HCT116 (cell line): ENCODE measurements at regions not wholly inside any gene's neighbourhood (a gene's known extent, or its start where the extent isn't known, plus 50 kb on each side); places are given as distances from the start of the nearest gene placed in this dataset.

Source experiments
- ATAC-seq: fragments of 200-7000 bp; cut with Tn5 transposase; 2 replicates; pipeline ENCODE4 v1.9.1; 2020; ENCODE audit warnings: mild to moderate bottlenecking, moderate library complexity
- BruUV-seq: library from RNA; stranded (reverse); fragments of 400-500 nt; replicated peaks from 2 replicates; lab custom pipeline; 2021; lab: Mats Ljungman, UMichigan
- CTCF ChIA-PET: fragments of 300-600 bp; sonication (Branson Sonifier 250); formaldehyde crosslinking; loops from one replicate; lab custom pipeline; 2021; ENCODE audit warnings: antibody characterized with exemption; lab: Charles Lee
- POLR2A ChIA-PET: fragments of 300-600, 350-600 bp; sonication (Branson Sonifier 250); formaldehyde crosslinking; loops from one replicate; lab custom pipeline; 2021; ENCODE audit warnings: antibody characterized with exemption; lab: Charles Lee
- RAD21 ChIA-PET, 2 experiments: fragments of 300-600 bp; sonication (Branson Sonifier 250); formaldehyde crosslinking; loops; one replicate each; lab custom pipeline; 2023; ENCODE audit warnings: low total read pairs in 2 of 2; ENCODE audit not compliant: uncharacterized antibody in 2 of 2, unreplicated experiment in 2 of 2, low non-redundant PET in 1 of 2; lab: Charles Lee
- DNase-seq: peaks from one replicate; pipeline ENCODE4 v3.0.0-alpha.2; 2010; ENCODE audit warnings: low read depth, low spot score
- H2AFZ ChIP-seq: fragments of 200-600 bp; shearing (Covaris generic), sonication (generic); 2 replicates; pipeline ENCODE4 v1.6.1; 2017; ENCODE audit warnings: low read depth, mixed run types, mixed read lengths, antibody characterized with exemption, low read length; ENCODE audit not compliant: poor library complexity, severe bottlenecking
- H3K27ac ChIP-seq: 2 replicates; pipeline ENCODE4 v1.5.1; 2012; ENCODE audit warnings: low read depth, low read length
- H3K27me3 ChIP-seq: fragments of 200-600 bp; sonication (generic); 2 replicates; pipeline ENCODE4 v1.6.1; 2016; ENCODE audit warnings: mixed run types, low read length, mixed read lengths; ENCODE audit not compliant: insufficient read depth
- H3K36me3 ChIP-seq, 2 experiments: fragments of 200-500 bp in 1 of 2; fragments of 200-600 bp in 1 of 2; sonication (Bioruptor generic) in 1 of 2; sonication (generic) in 1 of 2; 2 replicates each; pipeline versions ENCODE4 v1.5.1 to v1.6.1; 2014 to 2016; ENCODE audit warnings: low read length in 2 of 2, inconsistent platforms in 1 of 2, mixed read lengths in 1 of 2, mixed run types in 1 of 2; ENCODE audit not compliant: insufficient read depth in 2 of 2, control insufficient read depth in 1 of 2
- H3K4me1 ChIP-seq, 2 experiments: fragments of 200-600 bp in 1 of 2; sonication (generic) in 1 of 2; 2 replicates each; pipeline versions ENCODE4 v1.5.1 to v1.6.1; 2012 to 2017; ENCODE audit warnings: low read length in 2 of 2, inconsistent platforms in 1 of 2, mild to moderate bottlenecking in 1 of 2, mixed read lengths in 1 of 2, mixed run types in 1 of 2, moderate library complexity in 1 of 2; ENCODE audit not compliant: insufficient read depth in 2 of 2, control insufficient read depth in 1 of 2
- H3K4me2 ChIP-seq: fragments of 200-600 bp; sonication (generic); 2 replicates; pipeline ENCODE4 v1.6.1; 2017; ENCODE audit warnings: mixed run types, low read length, mixed read lengths
- H3K4me3 ChIP-seq, 2 experiments: fragments of 200-600 bp in 1 of 2; sonication (generic) in 1 of 2; replicated peaks in 1 of 2; 2 replicates each; pipeline ENCODE4 v1.5.1; 2011 to 2016; ENCODE audit warnings: low read length in 2 of 2, control low read depth in 1 of 2, low read depth in 1 of 2, mild to moderate bottlenecking in 1 of 2, mixed read lengths in 1 of 2, mixed run types in 1 of 2
- H3K79me2 ChIP-seq: fragments of 200-600 bp; sonication (generic); 2 replicates; pipeline ENCODE4 v1.6.1; 2017; ENCODE audit warnings: mild to moderate bottlenecking, mixed run types, low read length, moderate library complexity, mixed read lengths; ENCODE audit not compliant: insufficient read depth
- H3K9ac ChIP-seq: fragments of 200-600 bp; sonication (generic); 2 replicates; pipeline ENCODE4 v1.6.1; 2016; ENCODE audit warnings: low read length, mixed read lengths
- H3K9me2 ChIP-seq: fragments of 200-600 bp; sonication (generic), shearing (Covaris generic); 2 replicates; pipeline ENCODE4 v1.6.1; 2017; ENCODE audit warnings: mixed run types, mild to moderate bottlenecking, moderate library complexity; ENCODE audit not compliant: insufficient read depth
- H3K9me3 ChIP-seq, 2 experiments: fragments of 200-500 bp in 1 of 2; fragments of 200-600 bp in 1 of 2; sonication (Bioruptor generic) in 1 of 2; sonication (generic) in 1 of 2; 2 replicates each; pipeline ENCODE4 v1.6.1; 2014 to 2017; ENCODE audit warnings: low read length in 2 of 2, mixed read lengths in 2 of 2, inconsistent platforms in 1 of 2, low read depth in 1 of 2, mild to moderate bottlenecking in 1 of 2, mixed run types in 1 of 2, moderate library complexity in 1 of 2; ENCODE audit not compliant: control insufficient read depth in 1 of 2, insufficient read depth in 1 of 2
- H4K20me1 ChIP-seq: fragments of 200-600 bp; sonication (generic), shearing (Covaris generic); 2 replicates; pipeline ENCODE4 v1.6.1; 2017; ENCODE audit warnings: mixed run types, mild to moderate bottlenecking, moderate library complexity; ENCODE audit not compliant: insufficient read depth
- CBX3 ChIP-seq: IDR thresholded peaks from 2 replicates; pipeline ENCODE4 v1.6.1; 2012; ENCODE audit warnings: low read depth
- CEBPB ChIP-seq: IDR thresholded peaks from 2 replicates; pipeline ENCODE4 v1.6.1; 2012; ENCODE audit warnings: low read depth
- EGR1 ChIP-seq: IDR thresholded peaks from 2 replicates; pipeline ENCODE4 v1.6.1; 2012; ENCODE audit warnings: low read depth
- ELF1 ChIP-seq: IDR thresholded peaks from 2 replicates; pipeline ENCODE4 v1.6.1; 2012; ENCODE audit warnings: low read depth, borderline replicate concordance
- EZH2 ChIP-seq: fragments of 200-600 bp; sonication (generic); IDR thresholded peaks from 2 replicates; pipeline ENCODE4 v1.6.1; 2017; ENCODE audit warnings: antibody characterized with exemption, mixed run types
- JUND ChIP-seq: IDR thresholded peaks from 2 replicates; pipeline ENCODE4 v1.6.1; 2012
- POLR2A ChIP-seq: IDR thresholded peaks from 2 replicates; pipeline ENCODE4 v1.7.0; 2011; ENCODE audit warnings: borderline replicate concordance; ENCODE audit not compliant: insufficient read depth, insufficient read length; ENCODE audit errors: extremely low read depth
- POLR2AphosphoS5 ChIP-seq: IDR thresholded peaks from 2 replicates; pipeline ENCODE4 v1.6.1; 2011; ENCODE audit warnings: mild to moderate bottlenecking, low read depth, low read length, moderate library complexity
- RAD21 ChIP-seq: IDR thresholded peaks from 2 replicates; pipeline ENCODE4 v1.6.1; 2012; ENCODE audit warnings: low read depth, mild to moderate bottlenecking
- SP1 ChIP-seq: IDR thresholded peaks from 2 replicates; pipeline ENCODE4 v1.6.1; 2012; ENCODE audit warnings: low read depth
- SRF ChIP-seq: IDR thresholded peaks from 2 replicates; pipeline ENCODE4 v1.6.1; 2012; ENCODE audit warnings: low read depth
- YY1 ChIP-seq: IDR thresholded peaks from 2 replicates; pipeline ENCODE4 v1.6.1; 2011; ENCODE audit warnings: low read length, low read depth, moderate library complexity, mild to moderate bottlenecking; ENCODE audit not compliant: insufficient replicate concordance; ENCODE audit errors: extremely low read depth
- ZFX ChIP-seq: fragments of 450-650 bp; IDR thresholded peaks from 2 replicates; pipeline ENCODE4 v1.6.1; 2017
- intact Hi-C: fragments of 100-400 bp; cut with micrococcal nuclease; formaldehyde crosslinking; loops from 2 replicates; pipeline ENCODE4 v1.10.0; 2022
- TF ChIP-seq, protein P1 (sequence below): IDR thresholded peaks from 2 replicates; pipeline ENCODE4 v1.6.1; 2012
- TF ChIP-seq, protein P2 (sequence below): IDR thresholded peaks from 2 replicates; pipeline ENCODE4 v1.6.1; 2012; ENCODE audit warnings: low read depth

DNA sequence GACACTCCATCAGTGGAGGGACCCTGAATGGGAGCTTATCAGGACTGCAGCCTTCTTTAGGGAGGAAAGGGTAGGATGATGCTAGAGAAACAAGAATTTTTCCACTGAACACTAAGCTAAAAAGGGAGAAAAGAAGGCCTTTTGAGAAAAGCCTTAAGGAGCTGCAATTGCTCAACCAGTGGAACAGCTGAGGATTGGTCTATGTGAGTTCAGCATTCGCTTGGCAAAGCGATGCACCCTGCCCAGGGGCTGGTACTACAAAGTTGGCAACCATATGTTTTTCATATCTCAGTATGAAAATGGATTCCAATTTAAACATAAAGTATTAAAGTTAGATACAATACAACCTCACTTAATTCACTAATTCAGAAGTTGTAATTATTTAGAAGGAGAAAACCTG, 117.8 kb upstream of the FAM20A start:
- Histone ChIP-seq H2AFZ (no peak overlapping the region), H3K36me3 (no peaks in the 10 kb centered on the region), H3K9me2 (no peaks in the 10 kb centered on the region), H3K4me3 (no peak overlapping the region), H4K20me1 (no peaks in the 10 kb centered on the region), H3K4me1 (no peaks in the 10 kb centered on the region), H3K4me2 (no peak overlapping the region), H3K9me3 (no peaks in the 10 kb centered on the region), H3K9ac (no peak overlapping the region), H3K79me2 (no peaks in the 10 kb centered on the region), H3K27ac (no peak overlapping the region), H3K27me3 (no peaks in the 10 kb centered on the region)
- CTCF ChIA-PET = interaction anchor here (1.0 kb wide), 1 partner anchor 22 kb away, joined by 3 read pairs; no protein-coding TSS in a partner anchor
- RAD21 ChIA-PET = no interaction called here
- ATAC-seq = no peak
- intact Hi-C loops = loop anchor here (5.0 kb wide), 1 partner anchor 1148 kb away; no protein-coding TSS in a partner anchor
- BruUV-seq = no TSS peak
- POLR2A ChIA-PET = no interaction called here
- TF ChIP-seq EZH2 (no peak), EGR1 (no peak), JUND (no peak), POLR2A (no peak), SRF (no peak), RAD21 (no peak), ZFX (no peak), ELF1 (no peak), CBX3 (no peak), YY1 (no peak), POLR2AphosphoS5 (no peak), SP1 (no peak), CEBPB (no peak)
- TF ChIP-seq, protein P1, sequence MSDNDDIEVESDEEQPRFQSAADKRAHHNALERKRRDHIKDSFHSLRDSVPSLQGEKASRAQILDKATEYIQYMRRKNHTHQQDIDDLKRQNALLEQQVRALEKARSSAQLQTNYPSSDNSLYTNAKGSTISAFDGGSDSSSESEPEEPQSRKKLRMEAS = no peak
- TF ChIP-seq, protein P2, sequence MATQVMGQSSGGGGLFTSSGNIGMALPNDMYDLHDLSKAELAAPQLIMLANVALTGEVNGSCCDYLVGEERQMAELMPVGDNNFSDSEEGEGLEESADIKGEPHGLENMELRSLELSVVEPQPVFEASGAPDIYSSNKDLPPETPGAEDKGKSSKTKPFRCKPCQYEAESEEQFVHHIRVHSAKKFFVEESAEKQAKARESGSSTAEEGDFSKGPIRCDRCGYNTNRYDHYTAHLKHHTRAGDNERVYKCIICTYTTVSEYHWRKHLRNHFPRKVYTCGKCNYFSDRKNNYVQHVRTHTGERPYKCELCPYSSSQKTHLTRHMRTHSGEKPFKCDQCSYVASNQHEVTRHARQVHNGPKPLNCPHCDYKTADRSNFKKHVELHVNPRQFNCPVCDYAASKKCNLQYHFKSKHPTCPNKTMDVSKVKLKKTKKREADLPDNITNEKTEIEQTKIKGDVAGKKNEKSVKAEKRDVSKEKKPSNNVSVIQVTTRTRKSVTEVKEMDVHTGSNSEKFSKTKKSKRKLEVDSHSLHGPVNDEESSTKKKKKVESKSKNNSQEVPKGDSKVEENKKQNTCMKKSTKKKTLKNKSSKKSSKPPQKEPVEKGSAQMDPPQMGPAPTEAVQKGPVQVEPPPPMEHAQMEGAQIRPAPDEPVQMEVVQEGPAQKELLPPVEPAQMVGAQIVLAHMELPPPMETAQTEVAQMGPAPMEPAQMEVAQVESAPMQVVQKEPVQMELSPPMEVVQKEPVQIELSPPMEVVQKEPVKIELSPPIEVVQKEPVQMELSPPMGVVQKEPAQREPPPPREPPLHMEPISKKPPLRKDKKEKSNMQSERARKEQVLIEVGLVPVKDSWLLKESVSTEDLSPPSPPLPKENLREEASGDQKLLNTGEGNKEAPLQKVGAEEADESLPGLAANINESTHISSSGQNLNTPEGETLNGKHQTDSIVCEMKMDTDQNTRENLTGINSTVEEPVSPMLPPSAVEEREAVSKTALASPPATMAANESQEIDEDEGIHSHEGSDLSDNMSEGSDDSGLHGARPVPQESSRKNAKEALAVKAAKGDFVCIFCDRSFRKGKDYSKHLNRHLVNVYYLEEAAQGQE = no peak
- no peak for DNase-seq
